OCI-LY1 (cell line): ENCODE measurements at regions not wholly inside any gene's neighbourhood (a gene's known extent, or its start where the extent isn't known, plus 50 kb on each side); places are given as distances from the start of the nearest gene placed in this dataset.

Experiments
- H2AFZ ChIP-seq: fragments of 200-600 bp; sonication (generic), shearing (Covaris generic); 2 replicates; pipeline ENCODE4 v1.6.0; 2014; ENCODE audit warnings: antibody characterized with exemption, mild to moderate bottlenecking, low read length
- H3F3A ChIP-seq: fragments of 200-600 bp; sonication (generic), shearing (Covaris generic); 2 replicates; pipeline ENCODE4 v1.6.0; 2014; ENCODE audit warnings: mild to moderate bottlenecking, antibody characterized with exemption, low read length, moderate library complexity; ENCODE audit not compliant: insufficient read depth
- H3K27ac ChIP-seq: fragments of 200-600 bp; sonication (generic); 2 replicates; pipeline ENCODE4 v1.5.1; 2014; ENCODE audit warnings: low read length, mixed run types, mild to moderate bottlenecking, low read depth; ENCODE audit not compliant: poor library complexity, severe bottlenecking
- H3K27me3 ChIP-seq: fragments of 200-600 bp; sonication (generic); 2 replicates; pipeline ENCODE4 v1.6.0; 2014; ENCODE audit warnings: antibody characterized with exemption, mild to moderate bottlenecking, low read length, moderate library complexity; ENCODE audit not compliant: insufficient read depth
- H3K36me3 ChIP-seq: fragments of 200-600 bp; sonication (generic); 2 replicates; pipeline ENCODE4 v1.6.1; 2014; ENCODE audit warnings: mild to moderate bottlenecking, antibody characterized with exemption, low read length, moderate library complexity, mixed read lengths; ENCODE audit not compliant: insufficient read depth
- H3K4me1 ChIP-seq: fragments of 200-600 bp; sonication (generic); 2 replicates; pipeline ENCODE4 v1.5.1; 2014; ENCODE audit warnings: mild to moderate bottlenecking, low read length, moderate library complexity; ENCODE audit not compliant: insufficient read depth, severe bottlenecking
- H3K4me2 ChIP-seq: fragments of 200-600 bp; sonication (generic), shearing (Covaris generic); 2 replicates; pipeline ENCODE4 v1.6.1; 2014; ENCODE audit warnings: low read length
- H3K4me3 ChIP-seq: fragments of 200-600 bp; sonication (generic); 2 replicates; pipeline ENCODE4 v1.5.1; 2014; ENCODE audit warnings: low read length, low read depth, mild to moderate bottlenecking, mixed read lengths; ENCODE audit not compliant: poor library complexity, severe bottlenecking
- H3K79me2 ChIP-seq: fragments of 200-600 bp; shearing (Covaris generic); 2 replicates; pipeline ENCODE4 v1.6.1; 2016; ENCODE audit warnings: mixed run types, low read length, mixed read lengths; ENCODE audit not compliant: insufficient read depth
- H3K9ac ChIP-seq: fragments of 200-600 bp; sonication (generic), shearing (Covaris generic); 2 replicates; pipeline ENCODE4 v1.6.1; 2014; ENCODE audit warnings: mild to moderate bottlenecking, low read length, mixed read lengths
- H3K9me2 ChIP-seq: fragments of 200-600 bp; sonication (generic), shearing (Covaris generic); 2 replicates; pipeline ENCODE4 v1.6.1; 2014; ENCODE audit warnings: low read depth, mild to moderate bottlenecking, low read length, mixed read lengths
- H3K9me3 ChIP-seq: fragments of 200-600 bp; shearing (Covaris generic); 2 replicates; pipeline ENCODE4 v1.6.1; 2014; ENCODE audit warnings: low read length, mixed read lengths
- H4K20me1 ChIP-seq: fragments of 200-600 bp; sonication (generic), shearing (Covaris generic); 2 replicates; pipeline ENCODE4 v1.6.0; 2016; ENCODE audit warnings: mild to moderate bottlenecking, low read length; ENCODE audit not compliant: insufficient read depth
- EZH2 ChIP-seq: fragments of 200-600 bp; sonication (generic), shearing (Covaris generic); IDR thresholded peaks from 2 replicates; pipeline ENCODE4 v1.8.0; 2017; ENCODE audit warnings: borderline replicate concordance, mixed run types, mild to moderate bottlenecking, antibody characterized with exemption, low read length, moderate library complexity, mixed read lengths
- TF ChIP-seq, protein P1 (sequence below): fragments of 200-600 bp; sonication (generic), shearing (Covaris generic); IDR thresholded peaks from 2 replicates; pipeline ENCODE4 v1.5.1; 2017; ENCODE audit warnings: mild to moderate bottlenecking, antibody characterized with exemption, low read length, moderate library complexity, mixed read lengths

DNA sequence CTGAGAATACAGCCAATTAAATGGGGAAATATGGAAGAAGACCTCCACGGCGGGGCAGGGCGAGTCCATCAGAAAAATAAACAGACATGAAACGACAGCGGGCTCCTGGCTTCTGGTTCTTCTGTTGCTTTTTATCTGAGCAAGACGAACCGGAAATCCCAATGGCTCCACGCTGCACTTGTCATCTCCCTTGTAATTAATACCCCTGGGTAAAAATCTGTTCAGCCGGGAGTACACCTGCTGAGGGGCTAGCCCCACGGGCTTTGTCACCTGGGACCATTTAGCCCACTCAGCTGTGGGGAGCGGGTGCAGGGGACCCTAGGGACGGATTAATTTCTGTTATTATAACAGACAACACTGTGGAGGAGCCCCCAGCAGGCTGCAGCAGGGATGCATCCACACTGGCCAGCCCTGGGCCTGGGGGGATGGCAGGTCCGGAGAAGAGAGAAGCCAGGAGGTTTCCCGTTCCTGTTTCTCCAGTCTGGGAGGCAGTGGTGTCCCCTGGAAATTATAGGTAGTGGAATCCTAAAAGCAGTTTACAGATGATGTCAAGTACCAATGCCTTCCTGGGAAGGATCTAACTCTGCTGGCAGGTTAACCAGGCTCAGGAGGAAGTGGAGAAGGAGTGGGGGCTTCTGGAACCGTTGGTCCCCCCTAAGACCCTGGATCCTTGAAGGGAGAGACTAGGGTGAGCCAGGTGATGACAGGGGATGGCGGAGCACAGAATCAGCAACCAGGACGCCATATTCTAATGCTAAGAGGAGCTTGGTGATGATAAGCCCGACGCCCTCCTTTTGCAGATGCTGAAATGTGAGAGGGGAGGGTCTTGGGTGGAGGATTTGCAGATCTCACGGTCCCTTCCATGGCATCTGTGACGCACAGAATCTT is 566.1 kb downstream of the PTPRU start:
- Histone ChIP-seq H3K27me3 (0 out of 2 replicates have a peak, but pooled peaks cover 5% of the 10 kb centered on the region), H3K4me2 (no peak overlapping the region), H3K36me3 (no peaks in the 10 kb centered on the region), H3K9ac (no peak overlapping the region), H4K20me1 (no peaks in the 10 kb centered on the region), H3F3A (no peaks in the 10 kb centered on the region), H3K27ac (no peak overlapping the region), H3K4me3 (no peak overlapping the region), H2AFZ (no peak overlapping the region), H3K4me1 (no peaks in the 10 kb centered on the region), H3K9me3 (no peaks in the 10 kb centered on the region), H3K9me2 (no peaks in the 10 kb centered on the region), H3K79me2 (no peaks in the 10 kb centered on the region)
- TF ChIP-seq, protein P1, sequence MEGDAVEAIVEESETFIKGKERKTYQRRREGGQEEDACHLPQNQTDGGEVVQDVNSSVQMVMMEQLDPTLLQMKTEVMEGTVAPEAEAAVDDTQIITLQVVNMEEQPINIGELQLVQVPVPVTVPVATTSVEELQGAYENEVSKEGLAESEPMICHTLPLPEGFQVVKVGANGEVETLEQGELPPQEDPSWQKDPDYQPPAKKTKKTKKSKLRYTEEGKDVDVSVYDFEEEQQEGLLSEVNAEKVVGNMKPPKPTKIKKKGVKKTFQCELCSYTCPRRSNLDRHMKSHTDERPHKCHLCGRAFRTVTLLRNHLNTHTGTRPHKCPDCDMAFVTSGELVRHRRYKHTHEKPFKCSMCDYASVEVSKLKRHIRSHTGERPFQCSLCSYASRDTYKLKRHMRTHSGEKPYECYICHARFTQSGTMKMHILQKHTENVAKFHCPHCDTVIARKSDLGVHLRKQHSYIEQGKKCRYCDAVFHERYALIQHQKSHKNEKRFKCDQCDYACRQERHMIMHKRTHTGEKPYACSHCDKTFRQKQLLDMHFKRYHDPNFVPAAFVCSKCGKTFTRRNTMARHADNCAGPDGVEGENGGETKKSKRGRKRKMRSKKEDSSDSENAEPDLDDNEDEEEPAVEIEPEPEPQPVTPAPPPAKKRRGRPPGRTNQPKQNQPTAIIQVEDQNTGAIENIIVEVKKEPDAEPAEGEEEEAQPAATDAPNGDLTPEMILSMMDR, result no peak

DNA sequence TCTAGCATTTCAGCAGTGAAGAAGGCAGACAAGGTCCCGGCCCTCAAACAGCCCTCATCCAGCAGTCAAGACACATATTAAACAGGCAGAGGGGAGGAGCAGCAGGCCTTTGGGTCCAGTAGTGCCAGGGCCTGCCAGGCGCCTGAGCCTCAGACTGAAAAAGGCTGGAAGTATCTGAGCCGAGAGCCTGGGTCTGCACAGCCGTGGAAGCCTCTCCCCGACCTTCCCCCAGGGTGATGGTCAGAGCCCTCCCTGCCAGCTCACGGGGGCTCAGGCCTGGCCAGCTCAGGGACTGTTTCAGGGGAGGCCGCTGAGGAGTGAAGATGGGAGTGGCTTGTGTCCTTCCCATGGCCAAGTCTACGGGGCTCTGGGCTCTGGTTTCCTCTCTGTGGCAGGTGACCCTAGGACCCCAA is 565.2 kb downstream of the PTPRU start:
- TF ChIP-seq, protein P1, result no peak
- TF ChIP-seq EZH2, result no peak
- Histone ChIP-seq H3K4me2 (no peak overlapping the region), H3F3A (no peaks in the 10 kb centered on the region), H2AFZ (no peak overlapping the region), H3K4me1 (no peaks in the 10 kb centered on the region), H3K27me3 (0 out of 2 replicates have a peak, but pooled peaks cover 5% of the 10 kb centered on the region), H3K4me3 (no peak overlapping the region), H3K9me3 (no peaks in the 10 kb centered on the region), H3K9ac (no peak overlapping the region), H3K9me2 (no peaks in the 10 kb centered on the region), H3K36me3 (no peaks in the 10 kb centered on the region), H3K79me2 (no peaks in the 10 kb centered on the region), H4K20me1 (no peaks in the 10 kb centered on the region), H3K27ac (no peak overlapping the region)

DNA sequence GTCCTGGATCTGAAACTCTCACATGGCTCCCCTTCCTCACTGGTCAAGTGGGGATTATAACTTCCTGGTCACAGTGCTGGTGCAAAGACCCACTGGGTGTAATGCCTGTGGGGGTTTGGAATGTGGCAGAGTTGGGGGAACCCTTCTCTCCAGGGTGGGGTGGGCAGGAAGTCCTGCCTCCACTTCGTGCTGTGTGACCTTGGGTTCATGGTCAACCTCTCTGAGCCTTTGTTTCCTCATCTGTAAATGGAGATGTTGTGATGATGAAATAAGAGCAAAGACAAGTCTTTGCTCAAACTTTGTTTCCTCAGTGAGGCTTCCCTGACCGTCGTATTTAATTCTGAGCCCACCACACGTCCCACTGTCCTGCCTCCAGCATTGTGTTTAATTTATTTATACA is 564.7 kb downstream of the PTPRU start:
- Histone ChIP-seq H3K4me2 (no peak overlapping the region), H2AFZ (no peak overlapping the region), H3K27ac (no peak overlapping the region), H3K79me2 (no peaks in the 10 kb centered on the region), H3K9me3 (no peaks in the 10 kb centered on the region), H3K36me3 (no peaks in the 10 kb centered on the region), H3F3A (no peaks in the 10 kb centered on the region), H4K20me1 (no peaks in the 10 kb centered on the region), H3K27me3 (0 out of 2 replicates have a peak, but pooled peaks cover 5% of the 10 kb centered on the region), H3K4me1 (no peaks in the 10 kb centered on the region), H3K9ac (no peak overlapping the region), H3K4me3 (no peak overlapping the region), H3K9me2 (no peaks in the 10 kb centered on the region)
- TF ChIP-seq, protein P1, result no peak
- no peak for TF ChIP-seq EZH2
